Body of pancreas (tissue), 4 donors: ENCODE measurements at regions not wholly inside any gene's neighbourhood (a gene's known extent, or its start where the extent isn't known, plus 50 kb on each side); places are given as distances from the start of the nearest gene placed in this dataset.

Experiments
- CTCF ChIP-seq, 7 experiments: fragments of 450-650 bp in 4 of 7; fragments of 200-600 bp in 3 of 7; sonication (generic) in 3 of 7; IDR thresholded peaks; one replicate each; pipeline ENCODE4 v1.5.1; 2016 to 2019; ENCODE audit warnings: antibody characterized with exemption in 7 of 7
- POLR2A ChIP-seq, 3 donors: fragments of 450-650 bp; IDR thresholded peaks; one replicate each; pipeline ENCODE4 v1.6.1; 2016; ENCODE audit warnings: antibody characterized with exemption in 3 of 3, mild to moderate bottlenecking in 2 of 3

GRCh38 chr2:16249246-16250055, 309.1 kb downstream of the MYCN start:
- TF ChIP-seq CTCF (IDR thresholded peaks at IDR 0.05), result no peak
- no peak for TF ChIP-seq POLR2A (IDR thresholded peaks at IDR 0.05)
